Lower leg skin (tissue), 4 donors: ENCODE measurements at regions not wholly inside any gene's neighbourhood (a gene's known extent, or its start where the extent isn't known, plus 50 kb on each side); places are given as distances from the start of the nearest gene placed in this dataset.
"Not testable (repeated sequence)": the region's sequence is repeated elsewhere in the genome, so short reads cannot be mapped to it uniquely, and the experiment has no call there.

Experiments
- DNase-seq, 2 donors: peaks; one replicate each; pipeline ENCODE4 v3.0.0-alpha.2; 2019; ENCODE audit warnings: low spot score in 2 of 2
- H3K4me3 ChIP-seq: fragments of 200-600 bp; sonication (generic); 2 replicates; pipeline ENCODE4 v1.5.1; 2017; ENCODE audit warnings: mild to moderate bottlenecking, low read depth; ENCODE audit not compliant: poor library complexity, severe bottlenecking
- CTCF ChIP-seq, 3 donors: fragments of 450-650 bp; IDR thresholded peaks; one replicate each; pipeline ENCODE4 v1.5.1; 2016; ENCODE audit warnings: antibody characterized with exemption in 3 of 3, mild to moderate bottlenecking in 3 of 3, moderate library complexity in 2 of 3
- POLR2A ChIP-seq, 2 donors: fragments of 450-650 bp; IDR thresholded peaks; one replicate each; pipeline ENCODE4 v1.6.1; 2016 to 2017; ENCODE audit warnings: antibody characterized with exemption in 2 of 2, mild to moderate bottlenecking in 1 of 2, moderate library complexity in 1 of 2
- WGBS, 2 donors: methylation state at CpG; one replicate each; pipeline ENCODE4 v1.1.5; 2018; 5-methylcytosine and 5-hydroxymethylcytosine counted together
- intact Hi-C: fragments of 100-400 bp; cut with DNase I; formaldehyde crosslinking; loops from one replicate; pipeline ENCODE4 v1.15.0; 2023; ENCODE audit warnings: low total_unique reads

- H3K4me3 ChIP-seq: no peak overlapping the region
- 70 to 78% methylated on average over 9 of the region's 9 CpGs for WGBS, 2 donors
- DNase-seq: no peak
- TF ChIP-seq CTCF (IDR thresholded peaks at IDR 0.05) (no peak), POLR2A (IDR thresholded peaks at IDR 0.05) (no peak)
- intact Hi-C loops: no loop called here
Measured at GRCh38 chr2:172308253-172308935, 119.0 kb upstream of the ITGA6 start.

DNA sequence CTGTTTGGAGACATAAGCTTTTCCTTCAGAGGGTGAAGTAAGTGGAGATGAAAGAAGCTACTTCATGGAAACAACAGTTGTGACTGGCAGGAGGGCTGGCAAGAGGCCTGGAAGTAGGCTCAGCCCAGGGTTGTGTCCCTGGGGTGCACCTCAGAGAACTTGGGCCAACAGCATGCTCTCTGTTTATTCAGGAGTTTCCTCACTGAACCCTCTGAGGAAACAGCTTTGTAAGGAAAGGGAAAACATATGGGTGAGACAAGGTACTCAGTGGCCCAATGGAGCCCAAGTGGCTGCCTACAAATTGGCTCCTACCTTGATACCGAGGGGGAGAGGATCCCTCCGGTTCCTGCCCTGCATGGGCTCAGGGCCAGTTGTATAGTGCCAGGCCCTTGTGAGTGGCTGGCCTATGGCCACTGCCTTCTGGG lies 115.5 kb upstream of the ITGA6 start:
- intact Hi-C loops: no loop called here
- no peak overlapping the region for H3K4me3 ChIP-seq
- DNase-seq: no peak
- WGBS, 2 donors: 29 to 48% methylated on average over 2 of the region's 2 CpGs
- no peak for TF ChIP-seq POLR2A (IDR thresholded peaks at IDR 0.05)
- TF ChIP-seq CTCF (IDR thresholded peaks at IDR 0.05): no peak

- TF ChIP-seq CTCF (IDR thresholded peaks at IDR 0.05) (no peak), POLR2A (IDR thresholded peaks at IDR 0.05) (no peak)
- intact Hi-C loops: no loop called here
- WGBS, 2 donors: 67 to 83% methylated on average over 8 of the region's 8 CpGs
- no peak for DNase-seq
- H3K4me3 ChIP-seq: no peak overlapping the region
Measured at GRCh38 chr2:172313715-172314341, 113.6 kb upstream of the ITGA6 start.

DNA sequence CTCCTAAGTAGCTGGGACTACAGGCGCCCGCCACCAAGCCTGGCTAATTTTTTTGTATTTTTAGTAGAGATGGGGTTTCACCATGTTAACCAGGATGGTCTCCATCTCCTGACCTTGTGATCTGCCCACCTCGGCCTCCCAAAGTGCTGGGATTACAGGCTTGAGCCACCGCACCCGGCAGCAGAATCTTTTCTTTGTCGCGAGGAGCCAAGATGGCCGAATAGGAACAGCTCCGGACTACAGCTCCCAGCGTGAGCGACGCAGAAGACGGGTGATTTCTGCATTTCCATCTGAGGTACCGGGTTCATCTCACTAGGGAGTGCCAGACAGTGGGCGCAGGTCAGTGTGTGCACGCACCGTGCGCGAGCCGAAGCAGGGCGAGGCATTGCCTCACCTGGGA lies 112.3 kb upstream of the ITGA6 start:
- DNase-seq, intact Hi-C loops, H3K4me3 ChIP-seq: not testable (repeated sequence)
- WGBS, 2 donors: 94 to 96% methylated on average over 5 to 13 of the region's 21 CpGs

DNA sequence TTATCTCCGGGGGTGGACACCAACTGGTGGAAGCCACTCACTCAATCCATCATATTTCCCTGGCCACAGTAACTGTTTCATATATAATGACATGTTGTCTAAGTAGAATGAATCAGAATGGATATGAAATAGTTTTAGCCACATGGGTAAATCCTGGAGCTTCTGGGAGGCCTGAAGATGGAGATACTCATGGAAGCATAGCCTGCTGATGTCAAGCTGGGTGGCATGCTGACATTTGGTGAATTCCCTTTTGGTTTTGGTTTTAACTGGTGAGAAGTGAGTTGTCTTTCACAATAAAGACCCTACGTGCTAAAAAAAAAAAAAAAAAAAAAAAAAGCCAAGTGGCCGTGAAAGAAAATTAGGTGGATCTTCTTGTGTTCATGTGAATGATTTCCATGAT lies 105.3 kb upstream of the ITGA6 start:
- DNase-seq: no peak
- TF ChIP-seq CTCF (IDR thresholded peaks at IDR 0.05) (no peak), POLR2A (IDR thresholded peaks at IDR 0.05) (no peak)
- no peak overlapping the region for H3K4me3 ChIP-seq
- 93% methylated on average over 3 of the region's 3 CpGs for WGBS, 2 donors
- intact Hi-C loops: no loop called here

GRCh38 chr2:172323256-172323655 lies 104.1 kb upstream of the ITGA6 start:
- 79 to 85% methylated on average over 6 of the region's 6 CpGs for WGBS, 2 donors
- TF ChIP-seq CTCF (IDR thresholded peaks at IDR 0.05) (no peak), POLR2A (IDR thresholded peaks at IDR 0.05) (no peak)
- DNase-seq: peak in 1 of 2 donors; percentile 49

More at GRCh38 chr2:172323256-172323655, 104.1 kb upstream of the ITGA6 start:
- intact Hi-C loops: no loop called here
- H3K4me3 ChIP-seq: no peak overlapping the region
